VCaP (cell line): ENCODE measurements at regions not wholly inside any gene's neighbourhood (a gene's known extent, or its start where the extent isn't known, plus 50 kb on each side); places are given as distances from the start of the nearest gene placed in this dataset.

Experiments used
- H3K27ac ChIP-seq: fragments of 450-650 bp; 2 replicates; pipeline ENCODE4 v1.5.1; 2017
- TF ChIP-seq, protein P1 (sequence below): fragments of 450-650 bp; conservative IDR thresholded peaks from 2 replicates; pipeline ENCODE4 v1.5.1; 2017; ENCODE audit warnings: mild to moderate bottlenecking, moderate library complexity

DNA sequence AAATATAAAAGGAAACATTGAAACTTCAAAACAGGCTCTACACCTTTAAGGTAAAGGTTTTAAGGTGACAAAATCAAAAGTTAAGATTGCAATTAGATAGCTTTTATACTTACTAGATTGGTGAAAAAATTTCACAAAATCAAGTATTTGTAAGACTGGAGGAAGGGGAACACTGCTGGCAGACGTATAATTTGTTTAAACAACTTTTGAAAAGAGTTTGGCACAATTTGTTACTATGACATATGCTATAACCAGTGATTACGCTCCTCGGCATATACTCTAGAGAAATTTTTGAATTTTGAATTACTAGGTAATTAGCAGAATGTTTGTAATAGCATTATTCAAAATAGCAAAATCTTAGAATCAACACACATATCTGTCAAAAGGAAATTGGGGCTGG, 425.0 kb downstream of the LRRIQ3 start:
- TF ChIP-seq, protein P1, sequence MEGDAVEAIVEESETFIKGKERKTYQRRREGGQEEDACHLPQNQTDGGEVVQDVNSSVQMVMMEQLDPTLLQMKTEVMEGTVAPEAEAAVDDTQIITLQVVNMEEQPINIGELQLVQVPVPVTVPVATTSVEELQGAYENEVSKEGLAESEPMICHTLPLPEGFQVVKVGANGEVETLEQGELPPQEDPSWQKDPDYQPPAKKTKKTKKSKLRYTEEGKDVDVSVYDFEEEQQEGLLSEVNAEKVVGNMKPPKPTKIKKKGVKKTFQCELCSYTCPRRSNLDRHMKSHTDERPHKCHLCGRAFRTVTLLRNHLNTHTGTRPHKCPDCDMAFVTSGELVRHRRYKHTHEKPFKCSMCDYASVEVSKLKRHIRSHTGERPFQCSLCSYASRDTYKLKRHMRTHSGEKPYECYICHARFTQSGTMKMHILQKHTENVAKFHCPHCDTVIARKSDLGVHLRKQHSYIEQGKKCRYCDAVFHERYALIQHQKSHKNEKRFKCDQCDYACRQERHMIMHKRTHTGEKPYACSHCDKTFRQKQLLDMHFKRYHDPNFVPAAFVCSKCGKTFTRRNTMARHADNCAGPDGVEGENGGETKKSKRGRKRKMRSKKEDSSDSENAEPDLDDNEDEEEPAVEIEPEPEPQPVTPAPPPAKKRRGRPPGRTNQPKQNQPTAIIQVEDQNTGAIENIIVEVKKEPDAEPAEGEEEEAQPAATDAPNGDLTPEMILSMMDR = no peak
- no peak overlapping the region for H3K27ac ChIP-seq

DNA sequence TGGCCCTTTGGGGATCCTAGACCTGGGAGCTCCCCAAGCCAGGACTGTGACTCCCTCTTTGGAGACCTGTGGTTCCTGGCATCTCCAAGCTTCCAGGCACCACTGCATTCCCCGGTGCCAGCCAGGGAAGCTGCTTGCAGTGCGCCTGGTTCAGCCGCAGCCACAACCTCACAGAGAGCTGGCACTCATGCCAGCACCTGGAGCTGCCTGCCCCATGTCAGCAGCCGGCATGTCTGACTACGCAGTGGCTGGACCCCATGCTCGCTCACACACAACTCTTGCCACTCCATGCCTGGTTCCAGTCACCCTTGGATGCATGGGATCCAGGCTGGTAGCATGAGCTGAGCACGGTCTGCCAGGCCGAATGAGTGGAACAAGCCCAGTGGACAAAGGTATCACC, 426.6 kb downstream of the LRRIQ3 start:
- TF ChIP-seq, protein P1 = no peak
- no peak overlapping the region for H3K27ac ChIP-seq

DNA sequence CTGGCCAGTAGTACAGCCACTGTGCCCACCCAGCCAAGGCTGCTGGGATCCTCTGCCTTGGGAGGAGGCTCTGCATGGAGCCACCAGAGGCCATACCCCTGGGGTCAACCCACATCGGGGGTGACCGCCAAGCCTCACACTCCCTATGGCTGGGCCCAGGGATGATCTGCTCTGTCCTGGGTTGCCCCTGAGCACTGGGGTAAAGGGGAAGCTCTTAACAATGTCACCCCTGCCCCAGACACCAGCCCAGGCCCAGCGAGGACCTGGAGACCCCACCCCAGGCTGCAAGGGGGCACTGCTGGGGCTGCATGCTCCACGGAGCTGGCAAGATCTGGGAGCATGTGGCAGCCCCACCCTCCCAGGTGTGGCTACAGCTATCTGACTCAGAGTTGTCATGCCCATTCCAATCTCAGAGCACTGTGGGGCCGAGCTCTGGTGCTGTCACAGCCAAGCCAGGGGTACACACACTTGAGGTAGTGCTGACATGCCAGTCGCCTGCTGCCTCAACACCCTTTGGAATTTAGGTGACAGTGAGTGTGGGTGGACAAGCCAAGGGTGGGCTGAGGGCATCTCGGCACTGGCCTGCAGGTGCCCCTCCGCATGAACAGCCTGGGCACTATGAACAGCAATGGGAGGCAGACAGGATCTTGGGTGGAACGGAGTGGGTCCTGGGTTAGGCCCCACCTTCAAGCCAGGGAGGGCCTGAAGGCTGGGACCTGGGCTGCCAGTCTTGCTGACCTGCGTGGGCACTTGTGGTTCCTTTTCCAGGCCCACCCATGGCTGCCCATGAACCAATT, 427.7 kb downstream of the LRRIQ3 start:
- no peak overlapping the region for H3K27ac ChIP-seq
- TF ChIP-seq, protein P1 = no peak

DNA sequence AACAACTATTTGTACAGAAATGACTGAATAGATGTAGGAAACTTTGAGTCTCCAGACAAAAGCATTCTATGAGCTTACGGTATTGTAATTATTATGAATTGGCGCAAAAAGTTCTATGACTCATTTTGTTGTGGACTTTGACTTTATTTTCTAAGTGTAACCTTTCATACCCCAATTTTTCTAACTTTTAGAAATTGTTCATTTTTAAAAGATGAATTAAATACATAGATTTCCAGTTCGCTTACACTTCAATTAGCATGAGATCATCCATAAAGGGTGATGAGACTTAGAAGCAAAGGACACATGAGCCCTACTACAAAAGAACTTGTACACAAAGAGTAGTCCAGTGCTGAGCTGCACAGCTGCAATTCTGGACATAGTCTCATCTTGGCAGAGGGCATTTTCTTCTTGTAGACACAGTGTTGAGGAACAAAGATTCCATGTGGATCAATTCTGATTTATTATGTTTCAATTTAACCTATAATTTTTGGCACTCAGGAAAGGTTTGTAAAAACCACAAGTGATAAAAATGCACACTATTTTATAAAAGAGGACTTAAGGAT, 431.1 kb downstream of the LRRIQ3 start:
- TF ChIP-seq, protein P1 = no peak
- H3K27ac ChIP-seq = no peak overlapping the region

DNA sequence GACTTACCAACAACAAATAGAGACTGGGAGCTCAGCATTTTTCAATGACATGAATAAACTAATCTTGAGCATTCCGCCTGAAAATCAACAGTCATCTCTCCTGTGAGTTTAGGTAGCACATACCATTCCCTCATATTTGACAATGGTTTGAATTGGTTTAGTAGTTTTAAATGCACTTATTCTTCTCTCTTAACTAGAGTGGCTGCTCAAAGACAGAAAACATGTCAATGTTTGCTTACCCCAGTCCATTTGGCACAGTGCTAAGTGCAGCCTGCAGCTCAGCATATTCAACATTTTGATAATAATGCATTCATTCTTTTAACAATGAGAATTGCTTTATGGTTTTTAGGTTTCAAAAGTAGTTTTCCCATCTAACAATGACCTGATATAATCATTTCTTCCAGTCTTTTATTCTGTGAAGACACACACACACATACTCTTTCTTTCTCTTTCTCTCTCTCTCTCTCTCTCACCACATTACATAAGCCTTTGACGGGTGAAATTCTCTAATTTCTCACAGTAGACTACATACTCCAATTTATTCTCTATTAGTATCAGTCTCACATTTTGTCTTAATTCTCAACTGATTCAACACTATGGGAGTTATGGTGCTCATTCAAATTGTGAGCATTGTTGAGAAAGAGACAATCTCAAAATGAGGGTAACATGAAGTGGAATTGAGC, 432.3 kb downstream of the LRRIQ3 start:
- no peak overlapping the region for H3K27ac ChIP-seq
- TF ChIP-seq, protein P1 = no peak

DNA sequence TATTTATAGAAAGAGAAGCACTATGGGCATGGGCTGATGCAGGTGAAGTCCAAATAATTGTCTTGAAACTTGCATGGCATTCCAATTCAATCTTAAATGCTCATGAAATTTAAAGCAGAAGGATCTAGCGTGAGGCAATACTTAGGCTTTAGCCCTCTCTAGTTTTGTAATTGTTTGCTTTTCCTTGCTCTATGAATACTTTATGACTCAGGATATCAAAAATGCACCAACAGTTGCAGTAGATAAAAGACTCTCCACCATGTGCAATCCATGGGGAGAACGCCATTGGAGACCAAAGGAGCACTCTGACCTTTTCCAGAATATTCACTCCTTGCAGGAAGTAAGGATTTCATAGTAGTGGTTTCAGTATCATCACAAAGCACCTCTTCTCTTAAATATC, 436.4 kb downstream of the LRRIQ3 start:
- no peak overlapping the region for H3K27ac ChIP-seq
- TF ChIP-seq, protein P1 = no peak

DNA sequence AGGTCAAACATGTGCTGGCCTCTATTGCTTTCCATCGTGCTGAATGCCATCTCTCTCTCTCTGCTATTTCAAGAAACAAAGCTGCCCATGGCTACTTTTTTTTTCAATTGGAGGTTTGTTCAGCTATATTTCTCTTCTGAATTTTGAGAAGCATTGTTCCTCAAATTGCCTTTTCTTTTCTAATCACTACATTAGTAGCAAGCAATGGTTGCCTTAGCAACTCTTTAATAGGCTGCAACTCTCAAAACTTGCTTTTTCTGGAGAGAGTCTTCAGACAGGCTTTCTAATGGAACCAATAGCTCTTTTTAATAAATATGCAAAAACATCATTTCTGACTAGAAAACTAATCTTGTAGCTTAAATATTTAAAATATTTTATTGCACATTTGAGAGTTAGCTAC, 439.0 kb downstream of the LRRIQ3 start:
- H3K27ac ChIP-seq = no peak overlapping the region
- TF ChIP-seq, protein P1 = no peak
